T-helper 2 cell (primary cell): ENCODE measurements at regions not wholly inside any gene's neighbourhood (a gene's known extent, or its start where the extent isn't known, plus 50 kb on each side); places are given as distances from the start of the nearest gene placed in this dataset.
"Not testable (repeated sequence)": the region's sequence is repeated elsewhere in the genome, so short reads cannot be mapped to it uniquely, and the experiment has no call there.

Source experiments
- DNase-seq, 5 experiments: peaks; one replicate each; pipeline versions ENCODE4 v3.0.0 to v3.0.0-alpha.2; 2012 to 2022

DNA sequence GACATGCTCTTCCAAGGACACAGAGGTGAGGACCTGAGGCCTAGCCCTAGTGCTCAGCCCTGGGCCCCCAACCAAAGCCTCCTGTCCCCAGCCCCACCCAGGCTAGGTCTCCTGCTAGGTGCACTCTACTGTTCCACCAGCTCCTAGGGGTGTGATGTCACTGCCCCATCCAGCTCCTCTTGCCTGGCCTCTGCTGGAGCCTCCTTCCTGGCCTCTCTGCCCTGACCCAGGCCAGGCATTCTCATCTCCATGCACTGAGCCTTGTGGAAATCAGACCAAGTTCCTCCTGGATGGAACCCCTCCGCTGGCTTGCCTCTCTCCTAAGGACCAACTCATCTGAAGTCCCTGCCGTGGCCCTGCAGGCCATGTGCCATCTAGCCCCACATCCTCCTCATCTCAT is 156.8 kb downstream of the INHBB start:
- no peak for DNase-seq

DNA sequence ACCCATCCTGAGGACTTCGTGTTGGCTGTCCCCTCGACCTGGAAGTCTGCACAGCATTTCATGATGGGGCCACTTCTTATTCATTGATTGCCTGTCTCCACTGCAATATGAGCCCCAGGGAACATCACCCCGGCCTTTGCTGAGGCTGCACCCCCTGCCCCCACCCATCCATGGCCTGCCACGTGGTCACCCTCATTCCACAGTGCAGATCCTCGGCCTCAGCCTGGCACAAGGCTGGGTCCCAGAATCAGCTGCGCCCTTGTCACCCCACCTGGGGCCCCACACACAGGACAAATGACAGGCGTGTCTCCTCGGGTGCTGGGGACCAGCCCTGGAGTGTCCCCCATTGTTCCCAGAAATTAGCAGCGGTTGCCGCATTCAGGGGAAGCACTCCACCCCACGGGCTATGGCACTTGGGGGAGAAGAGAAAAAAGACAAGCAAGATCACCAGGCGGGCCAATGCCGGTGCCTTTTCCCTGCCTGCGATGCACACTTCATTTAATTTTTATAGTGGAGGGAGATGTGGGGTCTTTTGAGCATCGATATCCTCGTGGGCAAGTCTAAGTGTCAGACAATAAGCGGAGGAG is 157.4 kb downstream of the INHBB start:
- DNase-seq: no peak

GRCh38 chr2:120503793-120504571 is 158.0 kb downstream of the INHBB start:
- DNase-seq: no peak

- DNase-seq: no peak
Measured at GRCh38 chr2:120504936-120505705, 159.2 kb downstream of the INHBB start.

DNA sequence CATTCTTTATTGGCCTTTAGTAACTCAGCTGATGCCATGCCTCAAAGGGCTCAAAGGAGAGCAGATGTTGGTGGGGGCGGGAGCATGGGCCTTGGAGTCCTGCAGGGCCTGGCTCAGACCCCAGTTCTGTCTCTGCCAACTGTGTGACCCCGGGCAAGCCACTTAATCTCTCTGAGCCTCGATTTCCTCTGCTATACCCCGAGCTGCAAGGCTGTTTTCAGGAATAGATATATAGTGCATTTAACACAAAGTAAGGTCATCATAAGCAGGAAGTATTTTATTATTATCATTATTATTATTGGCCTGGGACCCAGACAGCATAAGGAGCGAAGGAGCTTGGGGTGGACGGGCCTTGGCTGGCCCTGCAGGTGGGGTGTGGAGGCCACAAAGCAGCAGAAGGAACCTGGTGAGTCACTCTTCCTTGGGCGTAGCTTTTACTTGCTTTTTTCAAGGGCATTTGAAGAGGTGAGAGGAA is 162.7 kb downstream of the INHBB start:
- no peak for DNase-seq

DNA sequence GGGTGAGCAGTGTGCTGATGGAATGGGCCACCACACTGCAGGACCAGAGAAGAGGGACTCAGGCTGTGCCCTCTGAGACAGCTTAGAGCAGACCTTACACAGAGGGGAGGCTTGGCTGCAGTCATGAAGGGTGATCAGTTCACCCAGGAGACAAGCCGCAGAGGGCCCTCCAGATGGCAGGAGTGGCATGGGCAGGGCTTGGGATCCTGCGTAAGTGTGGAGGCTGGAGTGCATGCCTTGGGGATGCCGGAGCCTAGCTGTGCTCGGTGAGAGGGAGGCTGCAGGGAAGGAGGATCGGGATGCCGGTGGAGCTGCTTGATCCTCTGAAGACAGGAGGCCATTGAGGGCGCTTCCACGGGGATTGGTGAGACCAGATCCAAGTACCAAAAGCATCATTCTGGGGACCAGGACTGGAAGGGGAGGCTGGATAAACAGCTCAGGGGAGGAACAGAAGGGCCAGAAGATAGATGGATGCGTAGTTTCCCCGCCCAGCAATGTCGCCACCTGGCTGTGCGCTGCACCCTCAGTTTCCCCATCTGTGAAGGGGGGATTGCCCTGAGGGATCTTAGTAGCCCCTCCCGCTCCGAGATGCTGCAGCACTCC is 163.4 kb downstream of the INHBB start:
- DNase-seq: no peak

- no peak for DNase-seq
Measured at GRCh38 chr2:120509991-120510735, 164.2 kb downstream of the INHBB start.

DNA sequence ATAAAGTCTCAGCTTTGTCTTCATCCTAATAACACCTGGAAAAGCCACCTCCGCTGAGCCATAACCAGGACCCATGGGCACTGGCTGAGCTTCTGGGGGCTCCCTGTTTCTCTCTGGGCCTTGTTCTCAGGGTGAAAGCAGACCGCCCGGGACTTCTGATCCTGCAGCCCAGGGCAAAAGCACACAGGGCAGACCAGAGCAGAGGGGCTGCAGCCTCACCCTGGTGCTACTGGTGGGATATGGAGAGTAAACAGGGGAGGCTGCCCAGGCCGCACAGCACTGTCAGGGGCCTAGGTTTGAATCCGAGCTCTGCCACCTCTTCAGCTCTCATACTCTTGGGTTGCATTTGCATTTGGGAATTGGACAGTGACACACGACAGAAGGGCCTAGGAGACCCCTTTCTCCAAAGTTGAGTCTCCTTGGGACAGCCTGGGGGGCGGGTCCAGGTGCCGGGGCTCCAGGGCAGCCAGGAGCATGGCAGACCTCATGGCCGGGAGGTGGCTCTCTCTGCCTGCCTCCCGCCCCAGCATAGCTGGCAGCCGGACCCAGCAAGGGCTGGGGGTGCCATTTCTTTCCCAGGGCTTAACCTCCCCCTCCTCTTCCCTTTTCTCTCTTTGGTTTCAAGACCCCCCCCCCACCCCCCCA is 164.9 kb downstream of the INHBB start:
- no peak for DNase-seq

GRCh38 chr2:120511536-120511935 is 165.6 kb downstream of the INHBB start:
- DNase-seq: no peak

DNA sequence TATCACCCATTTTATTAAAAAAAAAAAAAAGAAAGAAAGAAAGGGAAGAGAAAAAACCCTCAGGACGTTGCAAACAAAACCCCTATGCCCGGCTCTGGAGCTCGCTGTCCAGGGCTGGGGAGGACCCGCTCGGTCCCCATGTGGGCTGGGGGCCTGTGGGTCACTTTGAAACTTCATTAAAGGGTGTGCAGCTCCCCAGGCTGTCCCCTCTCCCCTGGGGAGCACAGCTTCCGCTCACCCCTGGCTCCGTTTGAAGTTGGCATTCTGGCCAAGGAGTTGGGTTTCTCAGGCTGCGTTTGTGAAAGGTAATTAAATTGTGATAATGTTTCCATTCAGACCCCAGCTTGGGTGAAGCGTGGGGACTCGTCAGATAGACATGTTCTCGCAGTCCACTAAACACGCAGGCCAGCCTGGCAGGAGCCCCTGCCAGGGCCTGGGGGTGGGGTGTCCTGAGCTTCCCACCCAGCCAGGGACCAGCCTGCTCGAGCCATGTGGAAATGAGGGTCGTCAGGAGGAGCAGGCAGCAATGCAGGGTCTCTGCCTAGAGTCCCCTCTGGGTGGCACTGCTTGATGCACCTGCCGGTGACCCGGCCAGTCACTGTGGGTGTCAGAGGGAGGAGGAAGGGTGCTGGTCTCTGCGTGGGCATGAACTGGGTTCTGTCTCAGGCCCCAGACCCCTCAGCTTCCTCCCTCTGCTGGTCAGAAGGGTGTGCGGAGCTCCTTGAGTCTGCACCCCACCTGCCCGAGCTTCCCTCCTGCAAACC is 166.2 kb downstream of the INHBB start:
- no peak for DNase-seq

DNA sequence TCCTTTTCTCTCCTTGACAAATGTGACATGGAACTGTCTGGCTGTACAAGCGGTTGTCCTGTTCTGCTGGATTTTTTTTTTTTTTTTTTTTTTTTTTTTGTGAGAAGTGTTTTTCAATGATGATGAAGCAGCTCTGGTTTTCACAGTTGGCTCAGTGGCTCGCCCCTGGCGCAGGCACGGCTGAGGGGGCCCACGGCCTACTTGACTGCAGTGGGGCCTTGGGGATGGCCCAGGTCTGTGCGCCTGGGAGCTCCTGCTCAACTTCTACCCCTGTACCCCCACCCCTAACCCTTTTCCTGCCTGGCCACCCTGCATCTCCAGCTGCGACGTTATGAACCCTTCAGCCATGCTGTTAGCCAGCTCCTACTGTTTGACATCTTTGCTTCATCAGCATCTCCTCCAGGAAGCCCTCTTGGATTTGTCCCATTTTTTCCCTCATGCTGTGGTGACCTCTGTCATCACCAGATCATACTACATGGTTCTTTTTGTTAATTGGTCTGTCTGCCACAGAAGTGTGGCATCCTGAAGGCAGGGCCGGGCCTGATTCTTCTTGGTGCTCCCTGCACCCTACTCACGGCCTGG is 167.9 kb downstream of the INHBB start:
- DNase-seq: no peak

- no peak for DNase-seq
Measured at GRCh38 chr2:120514521-120514920, 168.6 kb downstream of the INHBB start.

DNA sequence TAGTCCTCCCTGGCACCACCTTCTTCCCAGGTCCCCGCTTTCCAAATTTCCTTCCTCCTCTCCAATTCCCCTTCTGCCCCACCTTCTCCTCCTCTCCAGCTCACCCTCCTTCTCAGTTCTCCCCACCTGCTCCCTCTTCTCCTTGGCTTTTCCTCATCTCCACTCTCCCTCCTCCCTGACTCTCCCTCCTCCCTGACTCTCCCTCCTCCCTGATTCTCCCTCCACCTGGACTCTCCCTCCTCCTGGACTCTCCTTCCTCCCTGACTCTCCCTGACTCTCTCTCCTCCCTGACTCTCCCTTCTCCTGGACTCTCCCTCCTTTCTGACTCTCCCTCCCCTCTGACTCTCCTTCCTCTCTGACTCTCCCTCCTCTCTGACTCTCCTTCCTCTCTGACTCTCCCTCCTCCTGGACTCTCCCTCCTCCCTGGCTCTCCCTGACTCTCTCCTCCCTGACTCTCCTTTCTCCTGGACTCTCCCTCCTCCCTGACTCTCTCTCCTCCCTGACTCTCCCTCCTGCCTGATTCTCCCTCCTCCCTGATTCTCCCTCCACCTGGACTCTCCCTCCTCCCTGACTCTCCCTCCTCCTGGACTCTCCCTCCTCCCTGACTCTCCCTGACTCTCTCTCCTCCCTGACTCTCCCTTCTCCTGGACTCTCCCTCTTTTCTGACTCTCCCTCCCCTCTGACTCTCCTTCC is 169.3 kb downstream of the INHBB start:
- DNase-seq: not testable (repeated sequence)

- DNase-seq: no peak
Measured at GRCh38 chr2:120515759-120516678, 170.1 kb downstream of the INHBB start.

DNA sequence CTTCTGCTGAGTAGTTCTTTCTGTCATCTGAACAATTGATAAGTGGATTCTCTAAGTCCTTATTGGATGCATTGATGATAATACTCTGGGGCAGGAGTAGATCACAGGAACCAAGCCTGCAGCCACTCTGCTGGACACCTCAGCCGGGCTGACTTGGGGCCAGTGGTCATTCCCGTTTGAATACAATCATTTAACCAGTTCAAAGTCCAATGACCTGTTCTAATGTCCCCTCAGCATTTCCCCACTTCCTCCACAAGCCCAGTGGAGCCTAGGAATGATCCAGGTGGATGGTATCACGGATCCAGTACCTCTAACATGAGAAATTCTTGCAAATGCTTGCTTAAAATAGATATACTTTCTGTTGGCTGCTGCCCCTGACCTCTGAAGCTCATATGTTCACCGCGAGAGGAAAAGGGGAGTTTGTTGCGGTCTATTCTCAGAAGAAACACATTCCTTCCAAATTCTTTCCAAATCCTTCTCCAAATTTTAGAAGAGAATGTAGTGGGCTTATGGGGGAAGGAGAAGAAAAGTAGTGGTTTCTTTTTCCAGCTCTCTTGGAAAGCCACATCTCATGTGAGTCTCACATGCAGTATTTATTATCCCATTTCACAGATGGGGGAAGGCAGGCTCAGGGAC is 170.9 kb downstream of the INHBB start:
- no peak for DNase-seq

- no peak for DNase-seq
Measured at GRCh38 chr2:120517751-120518469, 172.0 kb downstream of the INHBB start.

- no peak for DNase-seq
Measured at GRCh38 chr2:120518819-120519218, 172.9 kb downstream of the INHBB start.

DNA sequence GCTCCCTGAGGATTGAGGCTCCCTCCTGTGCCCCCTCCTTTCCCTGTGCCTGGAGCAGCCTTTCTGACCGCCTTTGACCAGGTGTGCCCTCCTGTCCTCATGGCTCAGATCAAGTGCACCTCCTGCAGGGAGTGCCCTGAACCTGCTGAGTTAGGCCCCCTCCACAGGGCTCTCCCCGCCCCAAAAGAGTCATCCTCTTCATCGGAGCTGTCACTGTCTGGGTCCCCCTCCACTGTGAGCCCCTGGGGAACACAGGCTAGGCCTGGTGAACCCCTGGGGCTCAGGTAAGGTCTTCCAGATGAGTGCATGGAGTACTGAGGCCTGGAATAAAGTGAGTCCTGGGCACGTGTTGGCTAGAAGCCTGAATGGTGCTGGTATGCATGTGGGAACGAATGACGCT is 173.5 kb downstream of the INHBB start:
- no peak for DNase-seq
